Fibroblast of upper back skin (primary cell): ENCODE measurements at regions not wholly inside any gene's neighbourhood (a gene's known extent, or its start where the extent isn't known, plus 50 kb on each side); places are given as distances from the start of the nearest gene placed in this dataset.

Experiments
- DNase-seq: peaks from one replicate; pipeline ENCODE4 v3.0.0-alpha.2; 2013

GRCh38 chr12:127268213-127268612 lies 998.8 kb upstream of the TMEM132C start:
- no peak for DNase-seq

GRCh38 chr12:127268706-127269425 lies 998.1 kb upstream of the TMEM132C start:
- no peak for DNase-seq

- DNase-seq: peak; percentile 71
Measured at GRCh38 chr12:127270193-127270592, 996.8 kb upstream of the TMEM132C start.

GRCh38 chr12:127271776-127272175 lies 995.2 kb upstream of the TMEM132C start:
- no peak for DNase-seq

- peak; percentile 76 for DNase-seq
Measured at GRCh38 chr12:127272864-127273263, 994.1 kb upstream of the TMEM132C start.

- peak; percentile 12 for DNase-seq
Measured at GRCh38 chr12:127273626-127274025, 993.3 kb upstream of the TMEM132C start.

- DNase-seq: no peak
Measured at GRCh38 chr12:127275416-127275815, 991.6 kb upstream of the TMEM132C start.

GRCh38 chr12:127277882-127278281 lies 989.1 kb upstream of the TMEM132C start:
- no peak for DNase-seq

- DNase-seq: no peak
Measured at GRCh38 chr12:127278351-127278750, 988.6 kb upstream of the TMEM132C start.

- DNase-seq: no peak
Measured at GRCh38 chr12:127280393-127281275, 986.3 kb upstream of the TMEM132C start.

- DNase-seq: no peak
Measured at GRCh38 chr12:127282786-127283565, 984.0 kb upstream of the TMEM132C start.

- DNase-seq: no peak
Measured at GRCh38 chr12:127284021-127284420, 982.9 kb upstream of the TMEM132C start.

- peak; percentile 77 for DNase-seq
Measured at GRCh38 chr12:127284870-127285431, 982.0 kb upstream of the TMEM132C start.

GRCh38 chr12:127286281-127286680 lies 980.7 kb upstream of the TMEM132C start:
- no peak for DNase-seq

- no peak for DNase-seq
Measured at GRCh38 chr12:127287256-127287655, 979.7 kb upstream of the TMEM132C start.

GRCh38 chr12:127290251-127290650 lies 976.7 kb upstream of the TMEM132C start:
- no peak for DNase-seq

GRCh38 chr12:127292736-127293135 lies 974.2 kb upstream of the TMEM132C start:
- no peak for DNase-seq

GRCh38 chr12:127293507-127294310 lies 973.3 kb upstream of the TMEM132C start:
- peak; percentile 65 for DNase-seq

- peak; percentile 28 for DNase-seq
Measured at GRCh38 chr12:127294651-127295210, 972.2 kb upstream of the TMEM132C start.

GRCh38 chr12:127295630-127296029 lies 971.3 kb upstream of the TMEM132C start:
- no peak for DNase-seq

- DNase-seq: no peak
Measured at GRCh38 chr12:127296591-127296990, 970.4 kb upstream of the TMEM132C start.

- no peak for DNase-seq
Measured at GRCh38 chr12:127297327-127297726, 969.6 kb upstream of the TMEM132C start.
